ENCODE measurements at regions not wholly inside any gene's neighbourhood (a gene's known extent, or its start where the extent isn't known, plus 50 kb on each side); places are given as distances from the start of the nearest gene placed in this dataset.

DNA sequence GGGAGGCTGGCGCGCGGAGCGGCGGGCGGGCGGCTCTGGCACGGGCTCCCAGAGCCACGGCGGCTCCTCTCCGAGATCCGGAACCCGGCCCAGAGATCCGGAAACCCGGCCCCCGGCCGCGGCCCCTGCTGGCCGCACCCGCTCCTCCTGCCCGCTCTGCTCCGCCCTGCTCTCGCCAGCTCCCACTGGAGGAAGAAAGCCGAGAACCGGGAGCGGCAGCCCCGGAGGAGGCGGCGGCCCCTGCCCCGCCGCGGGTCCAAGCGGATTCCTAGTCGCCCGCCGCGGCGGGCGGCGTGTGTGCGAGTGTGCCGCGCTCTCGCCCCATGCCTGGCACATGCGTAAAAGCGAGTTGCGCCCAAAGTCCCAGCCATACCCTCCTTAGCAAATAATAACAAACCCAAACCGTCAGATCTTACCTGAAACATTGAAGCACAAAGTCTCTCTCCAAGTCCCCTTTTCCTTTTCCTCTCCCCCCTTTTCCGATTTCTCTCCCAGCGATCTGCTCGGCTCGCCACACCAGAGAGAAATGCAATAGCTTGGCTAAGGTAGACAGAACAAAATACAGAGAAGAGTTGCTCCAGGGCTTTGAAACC is 108.7 kb upstream of the KCTD1 start:
- peak in 9 of 11 donors; percentile 45 to 69 (median 59) for DNase-seq (ENCODE audit: extremely low read depth in 1 of 11, low read depth in 9 of 11, low spot score in 4 of 11)

DNA sequence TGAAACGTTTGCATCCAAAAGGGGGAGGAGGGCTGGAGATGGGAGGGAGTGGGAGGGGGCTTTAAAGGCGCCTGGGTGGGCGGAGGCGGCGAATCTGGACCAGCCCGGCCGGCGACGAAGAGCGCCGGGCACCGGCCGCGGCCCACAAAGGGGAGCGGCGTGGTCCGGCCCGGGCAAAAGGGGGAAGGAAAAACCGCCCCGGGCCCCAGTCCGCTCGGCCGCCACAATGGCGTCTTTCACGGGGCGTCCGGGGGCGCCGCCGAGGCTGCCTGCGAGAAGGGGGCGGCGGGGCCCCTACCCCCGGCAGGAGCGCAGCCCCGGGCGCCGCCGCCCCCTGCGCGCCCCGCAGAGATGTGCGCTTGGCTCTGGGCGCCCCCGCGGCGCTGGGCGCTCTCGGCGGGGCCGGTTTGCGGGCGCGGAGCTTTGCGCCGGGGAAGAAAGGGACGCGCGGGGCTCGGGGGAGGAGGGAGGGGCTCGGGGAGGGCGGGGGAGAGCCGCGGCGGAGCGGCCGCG is 108.1 kb upstream of the KCTD1 start:
- DNase-seq (ENCODE audit: extremely low read depth in 1 of 11, low read depth in 9 of 11, low spot score in 4 of 11), result no peak

- DNase-seq (ENCODE audit: extremely low read depth in 1 of 11, low read depth in 9 of 11, low spot score in 4 of 11), result peak in 6 of 11 donors; percentile 44 to 70 (median 62)
Measured at GRCh38 chr18:26655525-26656430, 107.4 kb upstream of the KCTD1 start.

GRCh38 chr18:26654616-26655524 is 106.5 kb upstream of the KCTD1 start:
- DNase-seq (ENCODE audit: extremely low read depth in 1 of 11, low read depth in 9 of 11, low spot score in 4 of 11), result peak in 1 of 11 donors; percentile 20

DNA sequence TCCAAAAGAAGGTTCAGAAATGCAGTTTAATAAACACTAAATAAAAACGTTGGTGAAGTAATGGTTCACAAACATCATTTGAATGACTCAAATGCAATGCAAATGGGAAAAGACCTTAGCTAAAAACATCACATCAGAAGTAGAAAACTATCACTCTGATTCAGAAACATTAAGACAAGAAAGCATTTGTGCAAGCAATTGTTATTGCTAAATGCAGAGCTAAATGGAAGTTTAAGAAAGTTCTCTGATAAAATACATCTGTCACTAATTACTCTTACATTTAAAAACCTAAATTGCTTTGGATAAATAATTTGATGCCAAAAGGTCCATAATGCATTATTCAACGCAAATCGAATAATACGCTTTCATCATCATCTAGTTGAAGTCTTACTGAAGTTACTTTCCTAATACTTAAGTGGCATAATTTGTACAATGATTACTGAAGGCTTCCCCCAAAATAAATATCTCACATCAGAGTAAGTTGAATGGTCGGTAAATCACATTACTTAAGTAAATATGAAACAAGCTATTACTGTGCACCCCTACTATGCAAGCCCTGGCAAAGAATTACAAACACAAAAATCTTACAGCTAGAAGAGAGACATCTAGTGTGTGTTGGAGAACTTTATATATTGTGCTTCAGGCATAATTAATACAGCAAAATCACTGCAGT is 105.7 kb upstream of the KCTD1 start:
- no peak for DNase-seq (ENCODE audit: extremely low read depth in 1 of 11, low read depth in 9 of 11, low spot score in 4 of 11)

DNA sequence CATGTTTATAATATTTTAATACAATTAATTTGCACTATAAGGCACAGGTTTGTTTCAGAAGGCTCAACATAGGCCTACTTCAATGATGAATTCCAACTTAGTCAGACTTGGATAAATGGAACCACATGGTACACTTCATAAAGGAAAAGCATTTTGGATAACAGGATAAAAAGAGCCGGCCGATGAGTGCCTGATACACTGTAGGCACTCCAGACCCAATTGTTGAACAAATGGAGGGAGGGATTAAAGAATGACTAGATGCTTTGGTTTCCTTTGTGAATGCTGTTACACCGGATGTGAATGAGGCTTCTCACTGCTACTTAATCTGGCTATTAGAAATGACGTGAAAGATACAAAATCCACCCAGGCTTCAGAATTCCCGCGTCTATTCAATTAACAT is 104.1 kb upstream of the KCTD1 start:
- no peak for DNase-seq (ENCODE audit: extremely low read depth in 1 of 11, low read depth in 9 of 11, low spot score in 4 of 11)

DNA sequence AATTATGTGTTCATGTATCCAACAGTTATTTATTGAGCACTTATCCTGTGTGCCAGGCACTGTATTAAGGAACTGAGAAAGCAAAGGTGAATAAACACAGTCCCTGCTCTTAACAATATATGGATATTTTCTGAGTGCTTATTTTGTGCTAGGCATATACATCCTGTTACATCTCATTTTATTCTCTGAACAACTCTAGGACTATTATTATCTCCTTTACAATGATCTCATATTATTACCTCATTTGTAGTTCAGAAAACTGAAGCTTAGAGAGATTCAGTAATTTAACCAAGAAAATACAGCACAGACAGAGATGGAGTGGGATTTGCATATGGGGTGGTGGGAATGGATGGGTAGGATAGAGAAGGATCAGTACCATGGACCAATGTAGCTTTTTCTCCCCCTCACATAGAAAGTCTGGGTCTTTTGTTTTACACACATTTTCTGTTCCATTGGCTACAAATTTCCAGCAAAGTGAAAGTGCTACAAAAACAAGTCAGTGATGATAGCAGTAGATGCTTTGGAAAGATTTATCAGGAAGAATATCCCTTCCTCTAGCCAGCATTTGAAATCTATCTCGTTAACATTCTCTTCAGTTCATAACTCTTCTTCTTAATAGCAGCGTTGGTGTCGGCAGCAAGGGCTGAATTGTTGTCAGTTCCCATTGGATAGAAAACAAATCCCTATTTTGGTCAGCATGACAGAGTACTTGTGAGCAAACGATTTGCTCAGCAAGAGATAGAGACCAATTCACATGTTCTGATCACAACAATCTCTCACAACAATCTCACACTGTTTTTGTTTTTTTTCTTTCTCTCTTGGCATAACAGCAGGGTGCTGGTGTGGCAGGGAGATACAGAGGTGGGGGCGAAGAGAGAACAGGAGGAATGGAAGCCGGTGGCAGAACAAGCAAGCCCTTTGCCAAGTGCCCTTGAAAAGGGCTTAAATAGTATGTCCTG is 102.2 kb upstream of the KCTD1 start:
- no peak for DNase-seq (ENCODE audit: extremely low read depth in 1 of 11, low read depth in 9 of 11, low spot score in 4 of 11)

GRCh38 chr18:26649193-26649543 is 100.8 kb upstream of the KCTD1 start:
- no peak for DNase-seq (ENCODE audit: extremely low read depth in 1 of 11, low read depth in 9 of 11, low spot score in 4 of 11)

DNA sequence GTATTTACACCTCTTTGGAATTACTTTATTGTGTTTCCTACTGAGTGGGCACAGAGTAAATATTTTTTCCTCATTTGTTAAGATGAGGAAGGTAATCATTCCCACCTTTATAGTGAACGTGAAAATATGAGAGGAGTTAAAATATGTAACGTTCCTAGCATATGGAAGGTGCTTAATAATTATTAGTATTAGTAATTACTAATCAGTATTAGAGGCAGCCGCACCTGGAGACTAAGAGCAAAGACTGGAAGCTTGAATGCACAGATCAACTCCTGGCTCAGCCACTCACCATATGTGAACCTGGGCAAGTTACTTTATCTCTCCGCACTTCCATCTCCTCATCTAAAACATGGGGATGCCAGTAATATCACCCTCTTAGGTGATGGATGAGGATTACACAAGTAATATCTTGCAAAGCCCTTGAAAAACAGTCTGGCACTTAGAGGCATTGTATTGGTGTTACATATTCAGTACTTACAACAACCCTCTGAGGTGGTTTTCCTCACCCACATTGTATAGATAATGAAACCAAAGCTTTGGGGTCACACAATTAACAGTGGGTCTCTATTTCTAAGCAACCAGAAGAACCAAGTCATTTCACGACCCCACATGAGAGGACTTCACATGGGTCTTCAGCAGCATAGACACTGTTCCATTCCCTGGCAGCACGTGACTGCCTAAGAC is 100.3 kb upstream of the KCTD1 start:
- no peak for DNase-seq (ENCODE audit: extremely low read depth in 1 of 11, low read depth in 9 of 11, low spot score in 4 of 11)

- DNase-seq (ENCODE audit: extremely low read depth in 1 of 11, low read depth in 9 of 11, low spot score in 4 of 11), result no peak
Measured at GRCh38 chr18:26646901-26647300, 98.5 kb upstream of the KCTD1 start.

- no peak for DNase-seq (ENCODE audit: extremely low read depth in 1 of 11, low read depth in 9 of 11, low spot score in 4 of 11)
Measured at GRCh38 chr18:26642440-26643348, 94.3 kb upstream of the KCTD1 start.

GRCh38 chr18:26640541-26640940 is 92.2 kb upstream of the KCTD1 start:
- no peak for DNase-seq (ENCODE audit: extremely low read depth in 1 of 11, low read depth in 9 of 11, low spot score in 4 of 11)

DNA sequence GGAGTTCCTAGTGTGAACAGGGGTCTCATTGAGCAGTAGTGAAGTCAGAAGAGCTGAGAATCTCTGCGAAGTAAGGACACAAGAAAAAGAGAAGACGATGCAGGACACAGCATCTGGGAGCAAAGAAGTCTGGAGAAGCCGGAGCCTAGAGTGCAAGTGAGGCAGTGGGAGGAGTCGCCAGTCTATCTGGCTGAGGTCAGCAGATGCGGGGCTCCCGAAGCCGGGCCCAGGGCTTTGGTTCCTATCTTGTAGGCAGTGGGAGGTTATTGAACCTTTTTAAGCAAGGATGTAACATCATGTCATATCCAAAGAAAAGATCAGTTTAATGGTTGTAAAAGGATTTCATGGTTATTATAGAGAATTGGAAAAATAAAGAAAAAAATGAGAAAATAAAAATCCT is 90.8 kb upstream of the KCTD1 start:
- no peak for DNase-seq (ENCODE audit: extremely low read depth in 1 of 11, low read depth in 9 of 11, low spot score in 4 of 11)

DNA sequence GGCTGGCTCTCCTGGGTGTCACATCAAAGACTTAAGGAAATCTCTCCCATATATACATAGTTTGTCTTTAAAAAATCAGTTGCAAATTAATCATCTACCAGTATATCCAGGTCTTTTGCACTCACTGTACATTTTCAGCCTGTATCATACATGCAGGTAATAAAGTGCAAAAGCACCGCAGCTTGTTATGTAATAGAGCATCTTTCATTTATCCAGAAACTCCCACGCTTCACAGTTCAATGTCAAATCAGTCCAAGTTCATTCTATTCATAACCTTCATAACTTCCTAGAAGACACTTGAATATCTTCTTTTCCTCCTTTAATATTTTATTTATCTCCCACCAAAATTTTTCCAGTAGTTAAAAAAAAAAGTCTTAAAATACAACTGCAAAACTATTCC is 89.6 kb upstream of the KCTD1 start:
- DNase-seq (ENCODE audit: extremely low read depth in 1 of 11, low read depth in 9 of 11, low spot score in 4 of 11), result no peak

GRCh38 chr18:26637324-26637723 is 89.0 kb upstream of the KCTD1 start:
- no peak for DNase-seq (ENCODE audit: extremely low read depth in 1 of 11, low read depth in 9 of 11, low spot score in 4 of 11)

DNA sequence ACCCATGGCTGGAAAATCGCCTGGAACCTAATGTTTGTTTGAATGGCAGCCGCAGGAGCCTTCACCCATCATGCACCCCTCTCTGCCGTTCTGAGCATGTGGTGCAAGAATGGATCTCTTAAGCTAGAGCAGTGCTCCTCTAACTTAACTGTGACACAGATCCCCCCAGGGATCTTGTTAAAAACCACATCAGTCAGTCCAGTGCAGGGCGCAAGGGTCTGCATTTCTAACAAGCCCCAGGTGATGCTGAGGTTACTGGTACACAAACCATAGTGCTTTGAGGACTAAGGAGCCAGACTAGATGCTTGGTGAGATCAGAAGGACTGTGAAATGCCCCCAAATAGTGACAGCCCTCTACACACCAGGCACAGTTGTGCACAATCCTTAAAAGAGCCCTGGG is 87.1 kb upstream of the KCTD1 start:
- DNase-seq (ENCODE audit: extremely low read depth in 1 of 11, low read depth in 9 of 11, low spot score in 4 of 11), result no peak
